ENCODE measurements at regions not wholly inside any gene's neighbourhood (a gene's known extent, or its start where the extent isn't known, plus 50 kb on each side); places are given as distances from the start of the nearest gene placed in this dataset.

DNA sequence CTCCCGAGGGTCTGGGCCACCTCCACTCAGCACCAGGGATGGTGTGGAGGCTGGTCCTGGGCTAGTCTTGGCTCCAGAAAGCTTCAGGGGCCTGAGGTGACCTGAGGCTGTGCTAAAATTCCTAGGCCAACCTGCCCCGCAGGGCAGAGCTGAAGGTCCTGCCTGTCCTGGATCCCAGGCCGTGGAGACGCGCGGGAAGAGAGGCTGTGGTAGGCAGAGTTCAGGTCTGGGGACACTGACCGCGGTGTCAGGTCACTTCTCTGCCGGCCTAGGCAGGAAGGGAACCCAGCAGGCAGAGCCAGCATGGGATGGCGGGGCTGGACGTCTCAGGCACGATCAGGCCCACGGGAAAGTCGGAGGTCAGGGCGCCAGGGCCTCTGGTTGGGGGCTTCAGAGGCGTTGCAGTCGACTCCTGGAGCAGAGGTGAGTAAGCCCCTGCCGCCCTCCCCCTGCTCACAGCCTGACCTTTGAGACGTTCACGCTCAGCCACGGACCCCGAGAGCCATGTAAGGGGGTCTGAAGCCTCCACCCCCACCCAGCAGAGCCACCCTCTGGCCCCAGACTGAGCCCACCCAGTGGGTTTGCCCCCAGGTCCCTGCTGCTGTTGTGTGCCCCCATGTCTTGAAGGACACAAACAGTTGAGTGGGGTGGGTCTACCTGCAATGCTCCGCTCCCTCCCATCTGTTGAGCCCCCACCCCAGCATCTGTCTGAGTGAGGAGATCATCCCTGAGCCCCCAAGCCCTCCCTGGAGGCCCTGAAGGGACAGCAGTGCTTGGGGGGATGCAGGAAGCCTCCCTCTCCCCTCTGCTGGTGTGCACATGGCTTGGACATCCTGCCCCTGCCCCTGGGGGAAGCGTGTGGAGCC, 142.7 kb downstream of the KIF26A start:
- H3K4me3 ChIP-seq (ENCODE audit: low read depth, low read length): no peak overlapping the region
- TF ChIP-seq, protein P1, sequence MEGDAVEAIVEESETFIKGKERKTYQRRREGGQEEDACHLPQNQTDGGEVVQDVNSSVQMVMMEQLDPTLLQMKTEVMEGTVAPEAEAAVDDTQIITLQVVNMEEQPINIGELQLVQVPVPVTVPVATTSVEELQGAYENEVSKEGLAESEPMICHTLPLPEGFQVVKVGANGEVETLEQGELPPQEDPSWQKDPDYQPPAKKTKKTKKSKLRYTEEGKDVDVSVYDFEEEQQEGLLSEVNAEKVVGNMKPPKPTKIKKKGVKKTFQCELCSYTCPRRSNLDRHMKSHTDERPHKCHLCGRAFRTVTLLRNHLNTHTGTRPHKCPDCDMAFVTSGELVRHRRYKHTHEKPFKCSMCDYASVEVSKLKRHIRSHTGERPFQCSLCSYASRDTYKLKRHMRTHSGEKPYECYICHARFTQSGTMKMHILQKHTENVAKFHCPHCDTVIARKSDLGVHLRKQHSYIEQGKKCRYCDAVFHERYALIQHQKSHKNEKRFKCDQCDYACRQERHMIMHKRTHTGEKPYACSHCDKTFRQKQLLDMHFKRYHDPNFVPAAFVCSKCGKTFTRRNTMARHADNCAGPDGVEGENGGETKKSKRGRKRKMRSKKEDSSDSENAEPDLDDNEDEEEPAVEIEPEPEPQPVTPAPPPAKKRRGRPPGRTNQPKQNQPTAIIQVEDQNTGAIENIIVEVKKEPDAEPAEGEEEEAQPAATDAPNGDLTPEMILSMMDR (IDR thresholded peaks at IDR 0.05; ENCODE audit: borderline replicate concordance, insufficient read depth, low read depth, low read length): no peak

DNA sequence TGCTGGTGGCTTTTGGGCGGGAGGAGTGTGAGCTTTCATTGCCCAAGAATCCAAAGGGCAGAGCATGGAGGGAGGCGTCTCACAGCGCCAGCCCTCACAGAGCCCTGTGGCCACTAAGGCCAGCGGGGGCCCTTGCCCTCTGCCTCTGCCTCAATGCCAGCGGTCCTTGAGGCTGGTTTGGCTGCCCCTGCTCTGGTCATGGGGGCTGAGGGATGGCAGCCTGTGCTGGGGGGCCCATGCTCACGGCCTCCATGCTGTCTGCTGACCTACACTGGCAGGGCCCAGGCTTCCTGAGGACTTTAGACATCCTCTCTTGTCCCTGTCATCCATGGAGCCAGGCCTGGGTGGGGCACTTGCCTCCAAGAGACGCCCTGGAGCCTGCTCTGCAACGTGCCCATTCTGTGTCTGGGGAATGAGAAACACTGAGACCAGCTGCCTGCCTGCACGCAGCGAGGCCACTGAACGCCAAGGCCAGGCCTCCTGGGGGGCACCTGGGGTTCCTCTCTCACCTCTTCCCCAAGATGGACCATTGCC, 143.4 kb downstream of the KIF26A start:
- TF ChIP-seq, protein P1 (IDR thresholded peaks at IDR 0.05; ENCODE audit: borderline replicate concordance, insufficient read depth, low read depth, low read length): no peak
- no peak overlapping the region for H3K4me3 ChIP-seq (ENCODE audit: low read depth, low read length)

DNA sequence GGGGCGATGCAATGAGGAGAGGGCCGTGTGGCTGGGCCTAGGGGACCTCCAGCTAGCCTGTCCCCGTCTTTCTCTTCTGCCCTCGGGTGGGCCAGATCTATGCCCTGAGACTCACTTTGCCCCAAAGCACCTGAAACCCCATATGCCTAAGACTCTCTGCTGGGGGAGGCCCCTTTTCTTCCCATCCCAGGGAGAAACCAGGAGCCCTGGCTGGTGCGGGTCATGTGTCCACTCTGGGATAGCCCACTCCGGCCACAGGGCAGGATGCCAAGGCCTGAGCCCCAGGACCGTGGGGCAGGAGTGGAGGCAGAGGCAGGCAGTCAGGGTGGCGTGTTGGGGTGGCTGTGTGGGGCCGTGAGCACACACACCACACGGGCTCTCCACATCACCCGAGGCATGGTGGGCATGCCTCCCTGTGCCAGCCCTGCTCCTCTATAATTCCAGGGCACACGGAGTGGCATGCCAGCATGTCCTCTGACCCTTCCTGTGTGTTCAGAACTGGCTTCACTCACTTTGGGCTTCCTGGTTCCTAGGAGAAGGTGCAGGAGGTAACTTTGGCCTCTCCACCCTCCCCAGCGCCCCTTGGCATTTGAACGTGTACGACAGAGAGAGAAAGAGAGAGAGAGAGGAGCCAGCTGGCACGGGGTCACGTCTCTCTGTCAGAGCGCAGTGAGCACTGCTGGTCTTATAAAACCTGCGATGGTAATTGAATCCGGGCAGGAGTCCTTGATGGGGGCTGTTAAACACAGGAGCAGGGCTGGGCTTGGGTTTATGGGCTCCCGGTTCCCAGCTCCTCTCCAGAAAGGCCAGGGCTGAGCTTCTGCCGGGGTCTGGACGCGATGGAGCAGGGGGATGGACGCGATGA, 144.2 kb downstream of the KIF26A start:
- TF ChIP-seq, protein P1 (IDR thresholded peaks at IDR 0.05; ENCODE audit: borderline replicate concordance, insufficient read depth, low read depth, low read length): no peak

DNA sequence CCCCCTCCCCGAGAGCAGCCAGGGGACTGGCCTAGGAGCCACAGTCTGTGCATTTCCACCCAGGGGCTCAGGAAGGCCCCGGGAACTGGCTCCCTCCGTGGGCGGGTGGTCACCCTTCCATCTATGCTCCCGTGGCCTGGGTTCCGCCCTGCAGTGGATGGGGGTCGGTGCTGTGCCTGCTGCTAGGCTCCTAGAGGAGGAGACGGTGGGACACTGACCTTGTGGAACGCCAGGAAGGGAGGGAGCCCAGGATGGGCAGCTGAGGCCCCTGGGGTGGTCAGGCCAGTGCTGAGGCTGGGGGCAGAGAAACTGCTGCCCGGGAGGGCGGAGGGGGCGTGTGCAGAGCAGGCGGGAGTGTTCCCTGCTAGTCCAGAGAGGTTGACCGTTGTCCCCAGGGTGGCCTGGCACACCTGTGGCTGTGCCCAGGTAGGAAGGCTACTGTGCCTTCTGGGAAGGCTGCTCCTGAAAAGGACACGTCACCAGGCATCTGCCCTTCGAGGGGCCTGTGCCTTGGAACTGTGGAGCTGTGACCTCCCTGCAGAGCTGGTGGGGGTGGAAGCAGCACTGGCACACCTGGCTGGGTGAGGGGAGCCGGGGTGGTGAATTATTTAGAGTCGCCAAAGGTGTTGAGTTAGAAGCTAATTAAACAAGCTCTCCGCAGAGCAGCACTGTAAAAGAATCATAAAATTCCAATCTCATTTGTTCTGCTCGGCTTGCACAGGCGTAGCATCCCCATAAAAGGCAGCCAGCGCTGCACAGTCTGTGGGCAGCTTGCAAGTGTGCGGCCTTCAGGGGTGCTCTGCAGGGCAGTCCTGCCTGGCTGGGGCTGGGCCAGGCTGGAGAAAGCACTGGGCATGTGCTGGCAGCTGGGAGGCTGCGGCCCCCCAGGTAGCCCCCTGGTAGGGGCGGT, 145.1 kb downstream of the KIF26A start:
- TF ChIP-seq, protein P1 (IDR thresholded peaks at IDR 0.05; ENCODE audit: borderline replicate concordance, insufficient read depth, low read depth, low read length): no peak
- no peak overlapping the region for H3K4me3 ChIP-seq (ENCODE audit: low read depth, low read length)

More for the DNA sequence above, 144.2 kb downstream of the KIF26A start:
- H3K4me3 ChIP-seq (ENCODE audit: low read depth, low read length): no peak overlapping the region

DNA sequence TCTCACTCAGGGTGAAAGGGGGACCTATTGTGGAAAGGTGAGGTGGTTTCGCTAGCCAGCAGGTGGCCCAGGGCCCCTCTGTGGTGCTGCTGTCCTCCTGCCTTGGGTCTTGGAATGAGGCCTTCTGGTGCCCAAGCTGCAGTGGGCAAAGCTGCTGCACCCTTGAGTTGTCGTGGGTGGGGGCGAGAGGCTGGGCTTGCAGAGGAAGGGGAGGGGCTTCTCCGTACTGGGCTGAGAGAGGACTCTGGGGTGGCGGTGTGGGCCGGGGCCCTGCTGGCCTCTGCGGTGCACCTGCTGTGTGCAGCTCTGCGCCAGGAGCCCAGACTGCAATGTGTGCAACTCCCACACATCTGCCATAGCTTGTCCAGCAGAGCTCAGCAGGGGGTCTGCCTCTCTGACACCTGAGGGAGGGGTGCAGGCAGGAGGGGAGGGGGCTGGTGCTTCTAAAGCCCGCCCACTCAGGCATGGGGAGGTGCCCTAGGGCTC, 145.8 kb downstream of the KIF26A start:
- no peak overlapping the region for H3K4me3 ChIP-seq (ENCODE audit: low read depth, low read length)
- TF ChIP-seq, protein P1 (IDR thresholded peaks at IDR 0.05; ENCODE audit: borderline replicate concordance, insufficient read depth, low read depth, low read length): no peak

Data from GM12875 (cell line).